ENCODE measurements at regions not wholly inside any gene's neighbourhood (a gene's known extent, or its start where the extent isn't known, plus 50 kb on each side); places are given as distances from the start of the nearest gene placed in this dataset.

DNA sequence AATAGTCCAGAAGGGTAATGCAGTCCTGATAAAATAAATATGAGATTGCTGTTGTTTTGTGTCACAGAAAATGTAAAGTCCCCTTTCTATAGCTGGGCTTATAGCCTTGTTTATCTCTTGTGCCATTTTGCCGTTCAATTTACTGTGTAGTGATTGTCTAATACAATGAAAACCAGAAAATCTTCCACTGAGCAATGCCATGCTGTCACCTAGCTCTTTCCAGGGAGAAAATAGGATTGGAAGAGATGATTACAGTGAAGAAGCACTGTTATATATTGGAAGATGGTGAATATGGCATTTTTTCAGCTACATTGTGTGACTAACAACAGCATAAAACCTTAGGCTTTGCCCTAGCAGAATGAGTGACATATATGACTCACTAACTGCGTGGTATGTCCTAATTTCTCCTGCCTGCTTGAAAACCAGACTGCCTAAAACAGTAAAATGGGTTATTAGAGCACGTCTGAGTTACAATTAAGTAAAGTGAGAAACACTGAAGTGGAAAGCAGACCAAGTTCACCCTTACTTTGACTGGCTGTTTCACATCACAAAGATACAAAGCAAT, 332.4 kb upstream of the ZP4 start:
- TF ChIP-seq CTCF (IDR thresholded peaks at IDR 0.05) = no peak
- no peak for TF ChIP-seq POLR2A (IDR thresholded peaks at IDR 0.05)
